IPS-15b (cell line): ENCODE measurements at regions not wholly inside any gene's neighbourhood (a gene's known extent, or its start where the extent isn't known, plus 50 kb on each side); places are given as distances from the start of the nearest gene placed in this dataset.

Experiments used
- H3K27me3 ChIP-seq: one replicate; pipeline ENCODE4 v1.6.1; 2013; ENCODE audit warnings: low read length; ENCODE audit not compliant: control insufficient read depth, insufficient read depth
- H3K36me3 ChIP-seq: one replicate; pipeline ENCODE4 v1.6.1; 2013; ENCODE audit warnings: low read length; ENCODE audit not compliant: control insufficient read depth, insufficient read depth
- H3K4me1 ChIP-seq: one replicate; pipeline ENCODE4 v1.6.1; 2013; ENCODE audit warnings: mild to moderate bottlenecking, low read length; ENCODE audit not compliant: control insufficient read depth, insufficient read depth
- H3K4me3 ChIP-seq: one replicate; pipeline ENCODE4 v1.5.1; 2013; ENCODE audit warnings: low read depth, low read length
- H3K9ac ChIP-seq: one replicate; pipeline ENCODE4 v1.6.1; 2013; ENCODE audit warnings: low read depth, mild to moderate bottlenecking, low read length
- H3K9me3 ChIP-seq: one replicate; pipeline ENCODE4 v1.6.1; 2013; ENCODE audit warnings: mild to moderate bottlenecking, low read length; ENCODE audit not compliant: control insufficient read depth, insufficient read depth

- Histone ChIP-seq H3K36me3 (no peaks in the 10 kb centered on the region), H3K9ac (no peak overlapping the region), H3K4me1 (no peaks in the 10 kb centered on the region), H3K4me3 (no peak overlapping the region), H3K9me3 (no peaks in the 10 kb centered on the region), H3K27me3 (no peaks in the 10 kb centered on the region)
Observed at GRCh38 chr1:219472596-219472995, 140.3 kb downstream of the ZC3H11B start.

GRCh38 chr1:219467524-219467923 is 145.4 kb downstream of the ZC3H11B start:
- Histone ChIP-seq H3K9me3 (no peaks in the 10 kb centered on the region), H3K4me1 (no peaks in the 10 kb centered on the region), H3K27me3 (no peaks in the 10 kb centered on the region), H3K9ac (no peak overlapping the region), H3K36me3 (no peaks in the 10 kb centered on the region), H3K4me3 (no peak overlapping the region)

- no peaks in the 10 kb centered on the region for H3K9me3 ChIP-seq
- H3K4me3 ChIP-seq: no peak overlapping the region
- no peak overlapping the region for H3K9ac ChIP-seq
- H3K4me1 ChIP-seq: no peaks in the 10 kb centered on the region
- H3K36me3 ChIP-seq: no peaks in the 10 kb centered on the region
- H3K27me3 ChIP-seq: no peaks in the 10 kb centered on the region
Observed at GRCh38 chr1:219466766-219467165, 146.1 kb downstream of the ZC3H11B start.

- Histone ChIP-seq H3K27me3 (no peaks in the 10 kb centered on the region), H3K9me3 (no peaks in the 10 kb centered on the region), H3K4me3 (no peak overlapping the region), H3K4me1 (no peaks in the 10 kb centered on the region), H3K9ac (no peak overlapping the region), H3K36me3 (no peaks in the 10 kb centered on the region)
Observed at GRCh38 chr1:219465212-219466093, 147.5 kb downstream of the ZC3H11B start.

- H3K9ac ChIP-seq: no peak overlapping the region
- H3K9me3 ChIP-seq: no peaks in the 10 kb centered on the region
- no peaks in the 10 kb centered on the region for H3K27me3 ChIP-seq
- no peak overlapping the region for H3K4me3 ChIP-seq
- no peaks in the 10 kb centered on the region for H3K4me1 ChIP-seq
- H3K36me3 ChIP-seq: no peaks in the 10 kb centered on the region
Observed at GRCh38 chr1:219463636-219464035, 149.3 kb downstream of the ZC3H11B start.

GRCh38 chr1:219461981-219462400 is 150.9 kb downstream of the ZC3H11B start:
- H3K36me3 ChIP-seq: no peaks in the 10 kb centered on the region
- H3K9ac ChIP-seq: no peak overlapping the region
- no peaks in the 10 kb centered on the region for H3K4me1 ChIP-seq
- no peaks in the 10 kb centered on the region for H3K27me3 ChIP-seq
- no peaks in the 10 kb centered on the region for H3K9me3 ChIP-seq
- H3K4me3 ChIP-seq: no peak overlapping the region

GRCh38 chr1:219460896-219461815 is 151.7 kb downstream of the ZC3H11B start:
- Histone ChIP-seq H3K36me3 (no peaks in the 10 kb centered on the region), H3K27me3 (no peaks in the 10 kb centered on the region), H3K9me3 (no peaks in the 10 kb centered on the region), H3K4me3 (no peak overlapping the region), H3K9ac (no peak overlapping the region), H3K4me1 (no peaks in the 10 kb centered on the region)

- no peaks in the 10 kb centered on the region for H3K27me3 ChIP-seq
- no peak overlapping the region for H3K4me3 ChIP-seq
- no peaks in the 10 kb centered on the region for H3K9me3 ChIP-seq
- H3K9ac ChIP-seq: no peak overlapping the region
- no peaks in the 10 kb centered on the region for H3K4me1 ChIP-seq
- no peaks in the 10 kb centered on the region for H3K36me3 ChIP-seq
Observed at GRCh38 chr1:219460081-219460895, 152.6 kb downstream of the ZC3H11B start.

- no peak overlapping the region for H3K4me3 ChIP-seq
- no peaks in the 10 kb centered on the region for H3K9me3 ChIP-seq
- H3K4me1 ChIP-seq: no peaks in the 10 kb centered on the region
- H3K36me3 ChIP-seq: no peaks in the 10 kb centered on the region
- H3K27me3 ChIP-seq: no peaks in the 10 kb centered on the region
- H3K9ac ChIP-seq: no peak overlapping the region
Observed at GRCh38 chr1:219459351-219460080, 153.4 kb downstream of the ZC3H11B start.

GRCh38 chr1:219446288-219446687 is 166.6 kb downstream of the ZC3H11B start:
- H3K9me3 ChIP-seq: no peaks in the 10 kb centered on the region
- H3K4me1 ChIP-seq: no peaks in the 10 kb centered on the region
- H3K27me3 ChIP-seq: no peaks in the 10 kb centered on the region
- H3K36me3 ChIP-seq: no peaks in the 10 kb centered on the region
- H3K9ac ChIP-seq: no peak overlapping the region
- H3K4me3 ChIP-seq: no peak overlapping the region

GRCh38 chr1:219445864-219446263 is 167.0 kb downstream of the ZC3H11B start:
- H3K9me3 ChIP-seq: no peaks in the 10 kb centered on the region
- H3K36me3 ChIP-seq: no peaks in the 10 kb centered on the region
- H3K4me3 ChIP-seq: no peak overlapping the region
- H3K4me1 ChIP-seq: no peaks in the 10 kb centered on the region
- no peak overlapping the region for H3K9ac ChIP-seq
- no peaks in the 10 kb centered on the region for H3K27me3 ChIP-seq
